SK-N-MC (cell line): ENCODE measurements at regions not wholly inside any gene's neighbourhood (a gene's known extent, or its start where the extent isn't known, plus 50 kb on each side); places are given as distances from the start of the nearest gene placed in this dataset.

Experiments
- DNase-seq: peaks from one replicate; pipeline ENCODE4 v3.0.0-alpha.2; 2011; ENCODE audit warnings: low read depth, low spot score
- H3K27ac ChIP-seq: fragments of 200-600 bp; sonication (generic); 2 replicates; pipeline ENCODE4 v1.5.1; 2016; ENCODE audit warnings: mixed run types
- H3K36me3 ChIP-seq: fragments of 200-600 bp; sonication (generic); 2 replicates; pipeline ENCODE4 v1.6.1; 2017; ENCODE audit warnings: antibody characterized with exemption, low read length, mixed read lengths; ENCODE audit not compliant: insufficient read depth
- H3K4me3 ChIP-seq: fragments of 200-600 bp; sonication (generic); 2 replicates; pipeline ENCODE4 v1.5.1; 2016
- H3K9ac ChIP-seq: fragments of 200-600 bp; sonication (generic); 2 replicates; pipeline ENCODE4 v1.8.0; 2017; ENCODE audit warnings: mixed run types, mixed read lengths; ENCODE audit not compliant: insufficient read length
- H3K9me3 ChIP-seq: fragments of 200-600 bp; sonication (generic); 2 replicates; pipeline ENCODE4 v1.6.1; 2017; ENCODE audit warnings: low read depth, mild to moderate bottlenecking, antibody characterized with exemption, low read length, moderate library complexity, mixed read lengths
- EZH2 ChIP-seq: fragments of 200-600 bp; sonication (generic); IDR thresholded peaks from one replicate; pipeline ENCODE4 v1.6.1; 2017; ENCODE audit warnings: antibody characterized with exemption
- FOXP2 ChIP-seq: optimal IDR thresholded peaks from 2 replicates; pipeline ENCODE3; 2011; ENCODE audit warnings: mild to moderate bottlenecking, moderate library complexity; ENCODE audit not compliant: insufficient read depth; ENCODE audit errors: extremely low read length, control extremely low read depth
- POLR2AphosphoS5 ChIP-seq: IDR thresholded peaks from 2 replicates; pipeline ENCODE4 v1.6.1; 2012; ENCODE audit warnings: mild to moderate bottlenecking, low read depth, low read length, borderline replicate concordance

GRCh38 chr2:226333388-226333787 is 466.2 kb downstream of the IRS1 start:
- Histone ChIP-seq H3K36me3 (no peaks in the 10 kb centered on the region), H3K9ac (no peak overlapping the region), H3K4me3 (no peak overlapping the region), H3K9me3 (no peaks in the 10 kb centered on the region), H3K27ac (no peak overlapping the region)
- no peak for DNase-seq
- no peak for TF ChIP-seq POLR2AphosphoS5
- TF ChIP-seq EZH2, result no peak
- no peak for TF ChIP-seq FOXP2

GRCh38 chr2:226330206-226330605 is 469.4 kb downstream of the IRS1 start:
- no peak for DNase-seq
- Histone ChIP-seq H3K36me3 (no peaks in the 10 kb centered on the region), H3K9me3 (no peaks in the 10 kb centered on the region), H3K4me3 (no peak overlapping the region), H3K27ac (no peak overlapping the region), H3K9ac (no peak overlapping the region)
- TF ChIP-seq POLR2AphosphoS5 (no peak), EZH2 (no peak)

- DNase-seq, result no peak
- Histone ChIP-seq H3K4me3 (no peak overlapping the region), H3K9ac (no peak overlapping the region), H3K36me3 (no peaks in the 10 kb centered on the region), H3K9me3 (no peaks in the 10 kb centered on the region), H3K27ac (no peak overlapping the region)
- no peak for TF ChIP-seq POLR2AphosphoS5
- TF ChIP-seq EZH2, result no peak
- no peak for TF ChIP-seq FOXP2
These were observed 470.4 kb downstream of the IRS1 start for GRCh38 chr2:226329180-226329579.

GRCh38 chr2:226327830-226328229 is 471.8 kb downstream of the IRS1 start:
- no peaks in the 10 kb centered on the region for H3K36me3 ChIP-seq
- no peak overlapping the region for H3K4me3 ChIP-seq
- H3K27ac ChIP-seq, result no peak overlapping the region
- H3K9me3 ChIP-seq, result no peaks in the 10 kb centered on the region
- no peak overlapping the region for H3K9ac ChIP-seq
- DNase-seq, result no peak
- TF ChIP-seq EZH2 (no peak), FOXP2 (no peak)

- Histone ChIP-seq H3K36me3 (no peaks in the 10 kb centered on the region), H3K4me3 (no peak overlapping the region), H3K27ac (no peak overlapping the region), H3K9ac (no peak overlapping the region), H3K9me3 (no peaks in the 10 kb centered on the region)
- DNase-seq, result no peak
- TF ChIP-seq EZH2, result no peak
- no peak for TF ChIP-seq FOXP2
- no peak for TF ChIP-seq POLR2AphosphoS5
These were observed 474.1 kb downstream of the IRS1 start for GRCh38 chr2:226325526-226325925.

- TF ChIP-seq FOXP2 (no peak), POLR2AphosphoS5 (no peak), EZH2 (no peak)
- Histone ChIP-seq H3K4me3 (no peak overlapping the region), H3K9me3 (no peaks in the 10 kb centered on the region), H3K9ac (no peak overlapping the region), H3K27ac (no peak overlapping the region), H3K36me3 (no peaks in the 10 kb centered on the region)
- DNase-seq, result no peak
These were observed 479.3 kb downstream of the IRS1 start for GRCh38 chr2:226320076-226320948.

- Histone ChIP-seq H3K9ac (no peak overlapping the region), H3K9me3 (no peaks in the 10 kb centered on the region), H3K4me3 (no peak overlapping the region), H3K36me3 (no peaks in the 10 kb centered on the region), H3K27ac (no peak overlapping the region)
- DNase-seq, result no peak
- TF ChIP-seq POLR2AphosphoS5 (no peak), FOXP2 (no peak), EZH2 (no peak)
These were observed 481.6 kb downstream of the IRS1 start for GRCh38 chr2:226317970-226318369.

GRCh38 chr2:226313060-226313459 is 486.6 kb downstream of the IRS1 start:
- Histone ChIP-seq H3K9me3 (no peaks in the 10 kb centered on the region), H3K27ac (no peak overlapping the region), H3K9ac (no peak overlapping the region), H3K4me3 (no peak overlapping the region), H3K36me3 (no peaks in the 10 kb centered on the region)
- TF ChIP-seq FOXP2 (no peak), EZH2 (no peak), POLR2AphosphoS5 (no peak)
- no peak for DNase-seq

GRCh38 chr2:226312155-226312554 is 487.5 kb downstream of the IRS1 start:
- no peak overlapping the region for H3K4me3 ChIP-seq
- H3K27ac ChIP-seq, result no peak overlapping the region
- H3K36me3 ChIP-seq, result no peaks in the 10 kb centered on the region
- no peak for DNase-seq
- no peak overlapping the region for H3K9ac ChIP-seq
- TF ChIP-seq EZH2 (no peak), POLR2AphosphoS5 (no peak), FOXP2 (no peak)
- no peaks in the 10 kb centered on the region for H3K9me3 ChIP-seq
